SH-SY5Y (cell line): ENCODE measurements at regions not wholly inside any gene's neighbourhood (a gene's known extent, or its start where the extent isn't known, plus 50 kb on each side); places are given as distances from the start of the nearest gene placed in this dataset.

Source experiments
- GATA2 ChIP-seq: IDR thresholded peaks from 2 replicates; pipeline ENCODE4 v1.6.1; 2011; ENCODE audit warnings: mild to moderate bottlenecking, low read depth, low read length
- GATA3 ChIP-seq: IDR thresholded peaks from 2 replicates; pipeline ENCODE4 v1.6.1; 2011; ENCODE audit warnings: low read depth, mild to moderate bottlenecking, low read length, moderate library complexity

DNA sequence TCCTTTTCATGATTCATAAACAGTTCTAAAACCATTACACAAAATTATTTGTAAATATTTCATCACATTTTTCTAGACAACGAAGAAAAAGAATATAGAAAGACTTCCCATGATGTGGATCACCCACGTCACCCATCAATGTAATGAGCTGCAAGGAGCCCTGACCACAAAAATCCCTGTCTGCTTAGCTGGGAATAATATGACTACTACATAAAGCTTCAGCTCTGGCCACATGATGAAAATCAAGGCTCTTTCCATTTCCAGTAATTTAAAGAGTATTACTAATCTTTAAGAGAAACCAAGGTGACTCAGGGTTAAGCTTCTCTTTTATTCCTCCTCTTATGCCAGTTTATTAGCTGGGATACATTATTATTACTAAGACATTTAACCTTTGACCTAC, 180.8 kb upstream of the CACNA2D1 start:
- TF ChIP-seq GATA2 (no peak), GATA3 (no peak)
